Esophagus muscularis mucosa (tissue), 4 donors: ENCODE measurements at regions not wholly inside any gene's neighbourhood (a gene's known extent, or its start where the extent isn't known, plus 50 kb on each side); places are given as distances from the start of the nearest gene placed in this dataset.
A peak's percentile ranks its signal among the peaks of the same experiment; 100 is the strongest.

ENCODE experiments used
- DNase-seq: peaks from one replicate; pipeline ENCODE4 v3.0.0-alpha.2; 2017; ENCODE audit errors: extremely low spot score
- H3K27ac ChIP-seq, 4 donors: fragments of 200-600 bp; sonication (generic); replicated peaks in 1 of 4; 1 replicate in 3 of 4; 2 replicates in 1 of 4; pipeline ENCODE4 v1.5.1; 2016 to 2019; ENCODE audit warnings: mild to moderate bottlenecking in 1 of 4
- H3K27me3 ChIP-seq, 4 donors: fragments of 200-600 bp; sonication (generic); one replicate each; pipeline versions ENCODE4 v1.5.1 to v1.6.0; 2016 to 2019
- H3K36me3 ChIP-seq, 4 donors: fragments of 200-600 bp; sonication (generic); one replicate each; pipeline ENCODE4 v1.5.1; 2016 to 2019
- H3K4me1 ChIP-seq, 4 donors: fragments of 200-600 bp; sonication (generic); one replicate each; pipeline ENCODE4 v1.5.1; 2016 to 2019
- H3K4me3 ChIP-seq, 4 donors: fragments of 200-600 bp; sonication (generic); 1 replicate in 2 of 4; 2 replicates in 2 of 4; pipeline ENCODE4 v1.5.1; 2016 to 2019; ENCODE audit warnings: mild to moderate bottlenecking in 4 of 4, moderate library complexity in 1 of 4
- H3K9me3 ChIP-seq, 4 donors: fragments of 200-600 bp; sonication (generic); 1 replicate in 3 of 4; 2 replicates in 1 of 4; pipeline ENCODE4 v1.5.1; 2016 to 2019
- EP300 ChIP-seq: sonication (generic); formaldehyde crosslinking; IDR thresholded peaks from one replicate; pipeline ENCODE4 v1.6.1; 2017; ENCODE audit warnings: antibody characterized with exemption
- POLR2A ChIP-seq: fragments of 450-650 bp; IDR thresholded peaks from one replicate; pipeline ENCODE4 v1.6.1; 2017; ENCODE audit warnings: antibody characterized with exemption, moderate library complexity, mild to moderate bottlenecking, low read depth
- POLR2AphosphoS5 ChIP-seq, 2 donors: sonication (generic); formaldehyde crosslinking; IDR thresholded peaks; one replicate each; pipeline ENCODE4 v1.6.1; 2017; ENCODE audit warnings: antibody characterized with exemption in 2 of 2
- WGBS: methylation state at CpG from one replicate; pipeline ENCODE4 v1.1.5; 2018; 5-methylcytosine and 5-hydroxymethylcytosine counted together
- intact Hi-C: fragments of 100-400 bp; cut with DNase I; formaldehyde crosslinking; loops from one replicate; pipeline ENCODE4 v1.15.1; 2023
- TF ChIP-seq, protein P1 (sequence below), 3 experiments: fragments of 200-600 bp in 2 of 3; fragments of 450-650 bp in 1 of 3; sonication (generic) in 2 of 3; IDR thresholded peaks; one replicate each; pipeline ENCODE4 v1.5.1; 2017 to 2019; ENCODE audit warnings: antibody characterized with exemption in 3 of 3, mild to moderate bottlenecking in 2 of 3, moderate library complexity in 1 of 3

GRCh38 chr15:25618161-25618560 lies 179.3 kb upstream of the UBE3A start:
- 89% methylated on average over 7 of the region's 7 CpGs for WGBS
- Histone ChIP-seq H3K27me3 (no peaks in the 10 kb centered on the region), H3K4me1 (no peaks in the 10 kb centered on the region), H3K9me3 (no peaks in the 10 kb centered on the region), H3K27ac (no peak overlapping the region), H3K4me3 (no peak overlapping the region), H3K36me3 (no peaks in the 10 kb centered on the region)
- intact Hi-C loops = no loop called here
- no peak for DNase-seq
- TF ChIP-seq, protein P1, sequence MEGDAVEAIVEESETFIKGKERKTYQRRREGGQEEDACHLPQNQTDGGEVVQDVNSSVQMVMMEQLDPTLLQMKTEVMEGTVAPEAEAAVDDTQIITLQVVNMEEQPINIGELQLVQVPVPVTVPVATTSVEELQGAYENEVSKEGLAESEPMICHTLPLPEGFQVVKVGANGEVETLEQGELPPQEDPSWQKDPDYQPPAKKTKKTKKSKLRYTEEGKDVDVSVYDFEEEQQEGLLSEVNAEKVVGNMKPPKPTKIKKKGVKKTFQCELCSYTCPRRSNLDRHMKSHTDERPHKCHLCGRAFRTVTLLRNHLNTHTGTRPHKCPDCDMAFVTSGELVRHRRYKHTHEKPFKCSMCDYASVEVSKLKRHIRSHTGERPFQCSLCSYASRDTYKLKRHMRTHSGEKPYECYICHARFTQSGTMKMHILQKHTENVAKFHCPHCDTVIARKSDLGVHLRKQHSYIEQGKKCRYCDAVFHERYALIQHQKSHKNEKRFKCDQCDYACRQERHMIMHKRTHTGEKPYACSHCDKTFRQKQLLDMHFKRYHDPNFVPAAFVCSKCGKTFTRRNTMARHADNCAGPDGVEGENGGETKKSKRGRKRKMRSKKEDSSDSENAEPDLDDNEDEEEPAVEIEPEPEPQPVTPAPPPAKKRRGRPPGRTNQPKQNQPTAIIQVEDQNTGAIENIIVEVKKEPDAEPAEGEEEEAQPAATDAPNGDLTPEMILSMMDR (IDR thresholded peaks at IDR 0.05) = no peak
- TF ChIP-seq POLR2AphosphoS5 (IDR thresholded peaks at IDR 0.05) = no peak
- no peak for TF ChIP-seq POLR2A
- no peak for TF ChIP-seq EP300

- intact Hi-C loops = no loop called here
- Histone ChIP-seq H3K27me3 (no peaks in the 10 kb centered on the region), H3K36me3 (no peaks in the 10 kb centered on the region), H3K4me1 (no peaks in the 10 kb centered on the region), H3K9me3 (no peaks in the 10 kb centered on the region), H3K4me3 (no peak overlapping the region), H3K27ac (no peak overlapping the region)
- DNase-seq = no peak
- TF ChIP-seq EP300 = no peak
- no peak for TF ChIP-seq POLR2AphosphoS5 (IDR thresholded peaks at IDR 0.05)
- TF ChIP-seq, protein P1 (IDR thresholded peaks at IDR 0.05) = no peak
- no peak for TF ChIP-seq POLR2A
- 85% methylated on average over 2 of the region's 4 CpGs for WGBS
Observed at GRCh38 chr15:25616471-25616870, 177.6 kb upstream of the UBE3A start.

GRCh38 chr15:25613134-25613533 lies 174.3 kb upstream of the UBE3A start:
- WGBS = 90% methylated on average over 9 of the region's 9 CpGs
- no peaks in the 10 kb centered on the region for H3K9me3 ChIP-seq
- no peaks in the 10 kb centered on the region for H3K4me1 ChIP-seq
- intact Hi-C loops = no loop called here
- no peak overlapping the region for H3K27ac ChIP-seq
- TF ChIP-seq, protein P1 (IDR thresholded peaks at IDR 0.05) = no peak
- TF ChIP-seq EP300 (no peak), POLR2A (no peak), POLR2AphosphoS5 (IDR thresholded peaks at IDR 0.05) (no peak)
- no peaks in the 10 kb centered on the region for H3K27me3 ChIP-seq
- DNase-seq = no peak
- no peak overlapping the region for H3K4me3 ChIP-seq
- H3K36me3 ChIP-seq = no peaks in the 10 kb centered on the region

GRCh38 chr15:25611603-25612002 lies 172.8 kb upstream of the UBE3A start:
- H3K9me3 ChIP-seq = no peaks in the 10 kb centered on the region
- no peak overlapping the region for H3K4me3 ChIP-seq
- no peaks in the 10 kb centered on the region for H3K36me3 ChIP-seq
- no peaks in the 10 kb centered on the region for H3K27me3 ChIP-seq
- no peaks in the 10 kb centered on the region for H3K4me1 ChIP-seq
- intact Hi-C loops = no loop called here
- TF ChIP-seq POLR2A (no peak), EP300 (no peak), POLR2AphosphoS5 (IDR thresholded peaks at IDR 0.05) (peak in 1 of 2 donors; percentile 7)
- TF ChIP-seq, protein P1 (IDR thresholded peaks at IDR 0.05) = no peak
- DNase-seq = no peak
- H3K27ac ChIP-seq = no peak overlapping the region
- 81% methylated on average over 4 of the region's 4 CpGs for WGBS

DNA sequence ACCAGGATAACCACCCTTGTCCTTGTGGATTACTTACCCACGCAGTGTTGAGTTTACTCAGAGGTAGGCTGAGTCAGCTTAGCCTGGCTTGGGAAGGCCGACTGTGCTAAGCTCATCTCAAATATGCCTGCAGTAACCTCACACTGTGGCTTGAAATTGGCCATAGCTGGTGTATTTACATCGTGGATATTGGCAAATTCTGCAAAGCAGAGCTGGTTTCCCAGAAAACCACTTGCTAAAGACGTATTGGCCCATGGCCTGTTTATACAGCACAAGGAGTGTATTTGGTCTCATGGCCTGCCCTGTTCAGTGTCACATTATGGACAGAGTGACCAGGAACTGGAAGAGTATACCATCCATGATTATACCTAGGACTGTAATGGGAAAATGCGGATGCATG lies 170.5 kb upstream of the UBE3A start:
- Histone ChIP-seq H3K9me3 (no peaks in the 10 kb centered on the region), H3K27ac (no peak overlapping the region), H3K4me1 (no peaks in the 10 kb centered on the region), H3K27me3 (no peaks in the 10 kb centered on the region), H3K4me3 (no peak overlapping the region), H3K36me3 (no peaks in the 10 kb centered on the region)
- 93% methylated on average over 5 of the region's 5 CpGs for WGBS
- DNase-seq = no peak
- TF ChIP-seq POLR2AphosphoS5 (IDR thresholded peaks at IDR 0.05) = no peak
- no peak for TF ChIP-seq EP300
- intact Hi-C loops = loop anchor here (10.0 kb wide), 1 partner anchor 45 kb away; no protein-coding TSS in a partner anchor
